ENCODE measurements at regions not wholly inside any gene's neighbourhood (a gene's known extent, or its start where the extent isn't known, plus 50 kb on each side); places are given as distances from the start of the nearest gene placed in this dataset.

- no peak for TF ChIP-seq POLR2A (IDR thresholded peaks at IDR 0.05)
- TF ChIP-seq, protein P1, sequence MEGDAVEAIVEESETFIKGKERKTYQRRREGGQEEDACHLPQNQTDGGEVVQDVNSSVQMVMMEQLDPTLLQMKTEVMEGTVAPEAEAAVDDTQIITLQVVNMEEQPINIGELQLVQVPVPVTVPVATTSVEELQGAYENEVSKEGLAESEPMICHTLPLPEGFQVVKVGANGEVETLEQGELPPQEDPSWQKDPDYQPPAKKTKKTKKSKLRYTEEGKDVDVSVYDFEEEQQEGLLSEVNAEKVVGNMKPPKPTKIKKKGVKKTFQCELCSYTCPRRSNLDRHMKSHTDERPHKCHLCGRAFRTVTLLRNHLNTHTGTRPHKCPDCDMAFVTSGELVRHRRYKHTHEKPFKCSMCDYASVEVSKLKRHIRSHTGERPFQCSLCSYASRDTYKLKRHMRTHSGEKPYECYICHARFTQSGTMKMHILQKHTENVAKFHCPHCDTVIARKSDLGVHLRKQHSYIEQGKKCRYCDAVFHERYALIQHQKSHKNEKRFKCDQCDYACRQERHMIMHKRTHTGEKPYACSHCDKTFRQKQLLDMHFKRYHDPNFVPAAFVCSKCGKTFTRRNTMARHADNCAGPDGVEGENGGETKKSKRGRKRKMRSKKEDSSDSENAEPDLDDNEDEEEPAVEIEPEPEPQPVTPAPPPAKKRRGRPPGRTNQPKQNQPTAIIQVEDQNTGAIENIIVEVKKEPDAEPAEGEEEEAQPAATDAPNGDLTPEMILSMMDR (IDR thresholded peaks at IDR 0.05): no peak
These were observed 105.1 kb upstream of the B3GAT1 start for GRCh38 chr11:134517115-134517514.

All from right lobe of liver (tissue), 4 donors.